Endothelial cell of umbilical vein (primary cell): ENCODE measurements at regions not wholly inside any gene's neighbourhood (a gene's known extent, or its start where the extent isn't known, plus 50 kb on each side); places are given as distances from the start of the nearest gene placed in this dataset.

Source experiments
- CTCF ChIP-seq, 2 donors: IDR thresholded peaks; 1 replicate in 1 of 2; 2 replicates in 1 of 2; pipeline ENCODE4 v1.5.1; 2011; ENCODE audit warnings: low read length in 2 of 2, mild to moderate bottlenecking in 2 of 2, moderate library complexity in 2 of 2, control low read depth in 1 of 2, inconsistent platforms in 1 of 2, low read depth in 1 of 2; ENCODE audit not compliant: insufficient read depth in 1 of 2; ENCODE audit errors: extremely low read depth in 1 of 2
- EZH2 ChIP-seq: IDR thresholded peaks from 2 replicates; pipeline ENCODE4 v1.6.1; 2012; ENCODE audit warnings: borderline replicate concordance, low read depth, mild to moderate bottlenecking, moderate library complexity, low read length, inconsistent platforms; ENCODE audit not compliant: severe bottlenecking
- FOS ChIP-seq: IDR thresholded peaks from 2 replicates; pipeline ENCODE4 v1.6.1; 2011; ENCODE audit warnings: mild to moderate bottlenecking, low read length, moderate library complexity, borderline replicate concordance; ENCODE audit not compliant: insufficient read depth
- GATA2 ChIP-seq: IDR thresholded peaks from 2 replicates; pipeline ENCODE4 v1.7.0; 2011; ENCODE audit warnings: low read depth, mild to moderate bottlenecking, moderate library complexity, mixed read lengths, low read length; ENCODE audit not compliant: insufficient read length, insufficient read depth
- JUN ChIP-seq: IDR thresholded peaks from 2 replicates; pipeline ENCODE4 v1.6.1; 2011; ENCODE audit warnings: borderline replicate concordance, low read depth; ENCODE audit not compliant: insufficient read length, insufficient read depth
- MAX ChIP-seq: IDR thresholded peaks from 2 replicates; pipeline ENCODE4 v1.6.1; 2011; ENCODE audit not compliant: insufficient read depth, insufficient read length
- MYC ChIP-seq: IDR thresholded peaks from one replicate; pipeline ENCODE4 v1.6.1; 2011; ENCODE audit warnings: mild to moderate bottlenecking, low read depth, low read length
- POLR2A ChIP-seq: IDR thresholded peaks from 2 replicates; pipeline ENCODE4 v1.6.1; 2012; ENCODE audit warnings: low read depth, mild to moderate bottlenecking, control low read depth, low read length
- POLR2AphosphoS5 ChIP-seq: IDR thresholded peaks from 2 replicates; pipeline ENCODE4 v1.6.1; 2012; ENCODE audit warnings: low read depth, mild to moderate bottlenecking, control low read depth, low read length, moderate library complexity; ENCODE audit not compliant: insufficient read depth

GRCh38 chr4:64166365-64166764, 242.9 kb downstream of the TECRL start:
- TF ChIP-seq CTCF (IDR thresholded peaks at IDR 0.05; ENCODE audit: extremely low read depth in 1 of 2, insufficient read depth in 1 of 2, low read depth in 1 of 2, low read length in 2 of 2) (no peak), POLR2AphosphoS5 (no peak), POLR2A (no peak), JUN (no peak), EZH2 (no peak), FOS (no peak), GATA2 (no peak), MAX (no peak), MYC (no peak)
